Effector memory CD4-positive, alpha-beta T cell (primary cell): ENCODE measurements at regions not wholly inside any gene's neighbourhood (a gene's known extent, or its start where the extent isn't known, plus 50 kb on each side); places are given as distances from the start of the nearest gene placed in this dataset.

Experiments used
- DNase-seq, 3 donors: peaks; one replicate each; pipeline ENCODE4 v3.0.0-alpha.2; 2020
- H3K27ac ChIP-seq: 2 replicates; pipeline ENCODE4 v1.7.0; 2013; ENCODE audit warnings: mild to moderate bottlenecking, low read length, moderate library complexity; ENCODE audit not compliant: insufficient read depth, poor library complexity, severe bottlenecking
- H3K27me3 ChIP-seq: replicated peaks from 2 replicates; pipeline ENCODE4 v1.7.0; 2013; ENCODE audit warnings: mild to moderate bottlenecking, low read length; ENCODE audit not compliant: insufficient read depth, control insufficient read depth, poor library complexity, severe bottlenecking
- H3K36me3 ChIP-seq: 2 replicates; pipeline ENCODE4 v1.7.0; 2013; ENCODE audit warnings: mild to moderate bottlenecking, low read length, moderate library complexity; ENCODE audit not compliant: control insufficient read depth, insufficient read depth
- H3K4me1 ChIP-seq: 2 replicates; pipeline ENCODE4 v1.7.0; 2013; ENCODE audit warnings: low read length, mild to moderate bottlenecking; ENCODE audit not compliant: control insufficient read depth, insufficient read depth, poor library complexity, severe bottlenecking
- H3K4me3 ChIP-seq: 2 replicates; pipeline ENCODE4 v1.7.0; 2013; ENCODE audit warnings: low read length, low read depth, mild to moderate bottlenecking; ENCODE audit not compliant: insufficient read depth, poor library complexity, severe bottlenecking
- H3K9me3 ChIP-seq: 2 replicates; pipeline ENCODE4 v1.7.0; 2013; ENCODE audit warnings: mild to moderate bottlenecking, low read length, moderate library complexity; ENCODE audit not compliant: control insufficient read depth

DNA sequence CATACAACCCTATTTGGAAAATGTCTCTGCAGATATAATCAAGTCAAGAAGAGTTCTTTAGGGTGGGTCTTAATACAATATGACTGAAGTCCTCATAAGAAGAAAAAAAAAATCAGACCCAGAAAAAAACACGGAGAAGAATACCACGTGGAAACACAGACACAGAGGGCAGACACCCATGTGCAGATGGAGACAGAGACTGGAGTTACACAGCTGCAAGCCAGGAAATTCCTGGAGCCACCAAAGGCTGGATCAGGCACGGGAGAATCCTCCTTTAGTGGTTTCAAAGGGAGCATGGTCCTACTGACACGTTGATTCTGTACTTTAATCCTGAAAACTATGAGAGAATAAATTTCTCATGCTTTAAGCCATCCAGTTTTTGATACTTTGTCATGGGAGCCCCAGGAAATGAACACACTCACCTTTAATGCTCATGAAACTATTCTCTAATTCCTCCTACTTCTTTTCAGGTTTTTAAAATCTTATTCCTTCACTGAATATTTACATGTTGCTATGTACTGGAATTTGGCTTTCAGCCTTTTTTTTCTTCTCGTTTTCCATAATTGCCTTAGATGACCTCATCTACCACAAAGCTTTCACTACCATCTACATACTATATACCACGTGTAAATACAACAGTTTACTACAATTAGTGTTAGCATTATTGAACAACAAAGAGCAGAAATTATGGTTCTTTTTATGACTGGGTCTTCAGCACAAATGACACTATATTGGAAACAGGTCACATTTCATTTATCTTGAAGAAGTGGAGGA, 529.1 kb downstream of the IRS1 start:
- DNase-seq = no peak

DNA sequence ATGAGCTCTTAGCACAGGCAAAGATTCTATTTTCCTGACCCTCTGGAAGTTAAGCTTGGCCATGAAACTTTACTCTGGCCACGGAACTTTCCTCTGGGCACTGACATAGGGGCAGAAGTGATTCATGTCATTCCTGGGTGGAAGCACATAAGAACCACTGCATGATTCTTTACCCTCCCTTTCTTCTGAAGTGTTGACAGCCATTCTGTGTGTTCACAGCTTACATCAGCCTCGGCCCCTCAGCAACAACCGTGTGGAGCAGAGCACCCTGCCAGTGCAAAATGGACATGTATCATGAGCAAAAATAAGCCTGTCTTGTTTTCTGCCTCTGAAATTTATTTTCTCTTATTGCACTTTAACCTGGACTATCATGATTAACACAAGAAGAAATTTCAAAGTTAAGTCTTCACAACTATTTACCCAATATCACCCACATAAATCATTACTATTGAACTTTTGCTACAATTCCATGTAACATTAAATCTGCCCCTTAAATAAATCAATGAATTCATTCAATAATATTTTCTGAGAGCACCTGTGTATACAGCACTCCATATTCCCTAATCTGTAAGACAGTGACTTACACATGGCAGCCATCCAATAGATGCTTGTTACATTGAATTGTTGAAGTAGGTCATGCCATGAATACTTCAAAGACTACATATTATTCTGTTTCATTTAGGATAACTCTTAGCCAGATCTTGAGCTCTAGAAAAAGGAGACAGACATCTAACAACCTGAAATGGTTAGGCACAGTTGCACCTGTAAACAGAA, 531.9 kb downstream of the IRS1 start:
- no peak overlapping the region for H3K27ac ChIP-seq
- DNase-seq = no peak
- no peak overlapping the region for H3K4me3 ChIP-seq
- no peaks in the 10 kb centered on the region for H3K9me3 ChIP-seq
- no peaks in the 10 kb centered on the region for H3K27me3 ChIP-seq
- H3K36me3 ChIP-seq = no peaks in the 10 kb centered on the region
- H3K4me1 ChIP-seq = no peaks in the 10 kb centered on the region

More for the DNA sequence above, 529.1 kb downstream of the IRS1 start:
- H3K9me3 ChIP-seq = no peaks in the 10 kb centered on the region
- H3K27me3 ChIP-seq = no peaks in the 10 kb centered on the region
- H3K4me3 ChIP-seq = no peak overlapping the region
- no peaks in the 10 kb centered on the region for H3K4me1 ChIP-seq
- H3K36me3 ChIP-seq = no peaks in the 10 kb centered on the region
- no peak overlapping the region for H3K27ac ChIP-seq

DNA sequence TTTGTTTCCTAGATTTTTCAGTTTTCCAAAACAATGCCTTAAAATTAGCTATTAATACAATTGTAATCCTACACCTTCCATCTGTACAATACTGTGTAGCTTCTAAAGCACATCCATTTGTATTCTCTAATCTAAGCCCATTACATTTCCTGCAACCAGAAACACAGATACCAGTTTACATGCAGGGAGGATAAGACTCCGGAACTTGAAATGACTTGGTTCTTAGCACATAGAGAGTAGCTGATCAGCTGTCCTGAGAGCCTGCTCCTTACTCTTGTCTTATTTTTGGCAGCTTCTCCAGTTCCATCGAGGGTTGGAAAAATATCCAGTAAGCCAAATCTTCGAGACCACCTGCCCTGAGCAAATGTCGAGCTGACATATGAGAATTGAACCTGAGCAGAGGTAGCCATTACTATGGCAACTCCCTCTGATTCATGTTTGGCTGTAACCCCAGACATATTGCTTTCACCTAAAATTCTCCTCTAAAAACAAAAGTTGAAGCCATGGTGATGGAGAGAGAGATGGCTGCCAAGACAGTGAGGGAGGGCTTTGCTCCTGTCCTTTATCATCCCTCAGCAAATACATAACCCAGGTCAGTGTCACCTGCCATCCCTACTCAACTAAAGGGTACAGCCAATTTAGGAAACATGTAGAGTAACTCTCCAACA, 542.8 kb downstream of the IRS1 start:
- no peaks in the 10 kb centered on the region for H3K9me3 ChIP-seq
- H3K27ac ChIP-seq = no peak overlapping the region
- H3K36me3 ChIP-seq = no peaks in the 10 kb centered on the region
- no peaks in the 10 kb centered on the region for H3K27me3 ChIP-seq
- DNase-seq = no peak
- no peaks in the 10 kb centered on the region for H3K4me1 ChIP-seq
- no peak overlapping the region for H3K4me3 ChIP-seq

DNA sequence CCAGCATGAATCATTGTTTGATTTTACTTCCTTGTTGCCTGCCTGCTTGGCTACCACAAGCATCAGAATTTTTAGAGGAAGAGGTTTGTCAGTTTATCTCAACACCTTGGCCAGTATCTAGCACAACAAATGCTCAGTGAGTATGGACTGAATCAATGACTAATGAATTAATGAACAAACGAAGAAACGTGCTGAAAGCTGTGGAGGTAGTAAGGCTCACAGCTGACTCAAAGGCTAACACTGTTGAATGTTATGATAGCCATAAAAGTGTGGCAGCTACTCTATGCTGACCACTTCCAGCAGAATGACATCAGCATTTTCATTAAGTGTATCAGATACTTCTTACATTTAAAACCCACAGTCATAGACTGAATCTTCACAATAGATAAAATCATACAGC, 543.4 kb downstream of the IRS1 start:
- H3K4me3 ChIP-seq = no peak overlapping the region
- H3K27ac ChIP-seq = no peak overlapping the region
- DNase-seq = no peak
- no peaks in the 10 kb centered on the region for H3K36me3 ChIP-seq
- no peaks in the 10 kb centered on the region for H3K4me1 ChIP-seq
- H3K27me3 ChIP-seq = no peaks in the 10 kb centered on the region
- no peaks in the 10 kb centered on the region for H3K9me3 ChIP-seq

DNA sequence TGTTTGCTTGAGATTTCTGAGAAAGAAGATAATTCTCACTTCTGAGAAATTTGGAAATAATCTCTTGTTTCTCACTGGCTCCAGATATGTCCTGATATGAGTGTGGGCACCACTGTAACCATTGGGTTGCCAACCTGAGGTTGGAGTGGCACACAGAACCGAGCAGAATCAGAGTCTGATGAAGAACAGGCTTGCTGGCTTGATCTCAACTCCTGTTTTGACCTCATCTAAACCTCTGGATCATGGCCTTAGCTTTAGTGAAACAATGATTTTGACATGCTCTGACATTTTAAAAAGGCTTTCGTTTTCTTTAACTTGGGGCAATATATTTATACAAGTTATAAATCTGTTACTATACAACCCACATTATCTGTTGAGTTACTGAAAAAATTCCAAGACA, 548.0 kb downstream of the IRS1 start:
- no peak for DNase-seq
- H3K4me3 ChIP-seq = no peak overlapping the region
- H3K4me1 ChIP-seq = no peaks in the 10 kb centered on the region
- H3K27me3 ChIP-seq = no peaks in the 10 kb centered on the region
- no peaks in the 10 kb centered on the region for H3K9me3 ChIP-seq
- H3K27ac ChIP-seq = no peak overlapping the region
- no peaks in the 10 kb centered on the region for H3K36me3 ChIP-seq

DNA sequence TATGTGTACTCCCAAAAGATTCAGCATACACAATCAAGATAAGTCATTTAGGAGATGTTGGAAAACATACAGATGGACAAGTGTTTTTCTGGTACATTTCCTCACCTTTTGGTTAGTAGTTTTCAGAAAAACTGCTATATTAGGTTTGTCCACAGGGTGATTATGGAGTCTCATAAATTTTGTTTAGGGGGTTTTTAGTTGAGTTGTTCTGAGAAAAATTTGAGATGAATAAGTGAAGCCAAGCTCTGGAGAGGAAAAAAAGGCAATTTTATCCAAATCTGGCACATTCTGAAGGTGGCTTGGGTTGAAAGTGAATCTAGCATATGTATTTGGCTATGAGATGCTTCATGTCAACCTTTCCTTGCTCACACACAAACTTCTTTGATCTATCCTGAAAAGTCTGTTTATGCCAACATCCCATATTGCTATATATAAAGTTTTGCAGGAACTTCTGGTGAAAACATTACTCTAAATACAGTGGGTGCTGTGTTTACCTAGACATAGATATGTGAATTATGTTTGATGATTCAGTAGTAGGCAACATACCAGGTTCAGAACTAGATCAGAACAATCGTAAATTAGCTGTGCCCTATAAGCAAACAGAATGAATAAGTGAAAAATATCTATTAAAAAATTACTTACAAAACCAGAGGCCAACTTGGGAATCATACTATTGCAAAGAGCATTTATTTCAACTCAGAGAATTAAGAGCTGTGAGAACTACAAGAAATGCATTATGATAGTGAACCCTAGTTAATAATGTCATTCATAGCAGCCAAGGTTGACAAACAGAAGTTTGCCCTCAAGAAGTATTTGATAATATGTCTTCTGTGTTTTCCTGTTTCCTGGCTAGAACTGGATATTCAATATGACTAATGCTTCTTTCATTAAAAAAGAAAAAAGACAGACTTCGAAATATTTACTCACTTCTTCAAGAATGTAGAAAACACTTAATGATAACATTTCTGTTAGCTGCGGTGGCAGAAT, 552.0 kb downstream of the IRS1 start:
- no peak for DNase-seq
- Histone ChIP-seq H3K9me3 (no peaks in the 10 kb centered on the region), H3K4me1 (no peaks in the 10 kb centered on the region), H3K27ac (no peak overlapping the region), H3K36me3 (no peaks in the 10 kb centered on the region), H3K4me3 (no peak overlapping the region), H3K27me3 (no peaks in the 10 kb centered on the region)

DNA sequence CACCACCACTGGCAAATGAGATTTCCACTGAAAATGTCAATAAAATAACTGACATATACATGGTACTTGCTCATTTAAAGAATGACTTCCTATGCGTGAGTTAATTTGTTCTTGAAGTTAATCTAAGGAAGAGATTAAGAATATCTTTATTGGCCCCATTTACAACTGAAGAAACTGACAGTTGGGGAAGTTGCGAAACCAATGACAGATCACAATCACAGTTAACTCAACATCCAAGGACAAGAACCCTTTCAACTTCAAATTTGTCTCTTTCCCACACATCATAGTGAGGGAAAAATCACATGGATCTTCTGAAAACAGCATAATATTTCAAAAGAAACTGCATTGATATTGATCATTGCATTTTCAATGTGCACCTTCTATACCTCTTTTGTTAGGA, 565.4 kb downstream of the IRS1 start:
- DNase-seq = no peak
- Histone ChIP-seq H3K27me3 (no peaks in the 10 kb centered on the region), H3K9me3 (no peaks in the 10 kb centered on the region), H3K4me1 (no peaks in the 10 kb centered on the region), H3K36me3 (no peaks in the 10 kb centered on the region), H3K27ac (no peak overlapping the region), H3K4me3 (no peak overlapping the region)

DNA sequence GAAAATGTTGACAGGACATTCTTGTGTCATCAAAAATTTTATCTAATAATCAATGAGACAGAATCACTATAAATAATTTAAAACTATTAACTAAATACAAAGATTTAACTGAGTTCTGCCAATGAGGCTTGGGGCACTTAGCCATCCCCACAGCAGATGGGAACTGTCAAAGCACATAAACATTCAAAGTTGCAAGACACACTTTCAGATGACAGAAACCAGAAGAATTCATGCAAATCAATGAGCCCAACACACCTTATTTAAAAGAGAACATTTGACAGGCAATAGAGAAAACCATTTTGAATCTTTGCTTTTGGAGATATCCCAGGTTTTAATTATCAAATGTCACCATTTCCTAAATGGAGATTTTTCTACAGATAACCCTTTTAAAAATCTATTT, 566.2 kb downstream of the IRS1 start:
- no peak overlapping the region for H3K4me3 ChIP-seq
- H3K27me3 ChIP-seq = no peaks in the 10 kb centered on the region
- no peaks in the 10 kb centered on the region for H3K4me1 ChIP-seq

DNA sequence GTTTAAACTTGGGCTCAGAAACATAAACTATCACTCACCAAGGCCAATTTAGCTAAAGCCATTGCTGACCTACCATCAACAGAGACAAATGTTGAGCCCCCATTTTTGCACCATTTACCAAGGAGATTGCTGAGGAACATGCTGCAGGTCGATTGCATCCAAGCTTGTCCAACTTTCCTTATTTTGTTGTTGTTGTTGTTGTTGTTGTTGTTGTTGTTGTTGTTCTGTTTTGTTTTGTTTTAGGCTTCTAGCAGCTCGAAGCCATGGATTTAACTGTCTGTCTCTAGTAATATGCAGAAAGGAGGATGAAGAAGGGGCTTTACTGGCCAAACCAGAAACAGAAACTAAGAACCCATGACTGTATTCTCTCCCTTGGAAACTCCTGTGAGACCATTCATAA, 571.5 kb downstream of the IRS1 start:
- H3K4me1 ChIP-seq = no peaks in the 10 kb centered on the region
- no peaks in the 10 kb centered on the region for H3K27me3 ChIP-seq
- DNase-seq = no peak
- H3K9me3 ChIP-seq = no peaks in the 10 kb centered on the region
- no peak overlapping the region for H3K27ac ChIP-seq
- H3K36me3 ChIP-seq = no peaks in the 10 kb centered on the region
- no peak overlapping the region for H3K4me3 ChIP-seq

More for the DNA sequence above, 566.2 kb downstream of the IRS1 start:
- Histone ChIP-seq H3K9me3 (no peaks in the 10 kb centered on the region), H3K27ac (no peak overlapping the region), H3K36me3 (no peaks in the 10 kb centered on the region)
- DNase-seq = no peak
